ENCODE measurements at regions not wholly inside any gene's neighbourhood (a gene's known extent, or its start where the extent isn't known, plus 50 kb on each side); places are given as distances from the start of the nearest gene placed in this dataset.
"Not testable (repeated sequence)": the region's sequence is repeated elsewhere in the genome, so short reads cannot be mapped to it uniquely, and the experiment has no call there.

DNA sequence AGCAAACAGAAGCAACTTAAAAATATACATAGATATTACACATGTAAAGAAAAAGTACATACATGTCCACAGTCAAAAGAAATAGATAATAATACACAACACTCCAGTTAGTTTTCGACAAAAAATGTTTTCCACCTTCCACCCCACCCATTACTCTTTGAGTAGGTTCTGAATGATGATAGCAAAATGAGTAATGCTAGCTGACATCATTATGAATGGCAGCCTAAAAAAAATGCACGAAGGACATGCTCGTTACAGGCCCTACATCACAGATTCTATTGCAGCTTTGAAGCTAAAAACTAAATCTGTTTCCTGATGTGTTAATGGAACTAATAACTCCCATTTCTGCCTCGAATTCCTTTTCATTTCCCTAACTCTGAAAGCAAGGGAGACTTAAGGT is 578.7 kb upstream of the NETO1 start:
- no peak for DNase-seq (ENCODE audit: low read depth)

DNA sequence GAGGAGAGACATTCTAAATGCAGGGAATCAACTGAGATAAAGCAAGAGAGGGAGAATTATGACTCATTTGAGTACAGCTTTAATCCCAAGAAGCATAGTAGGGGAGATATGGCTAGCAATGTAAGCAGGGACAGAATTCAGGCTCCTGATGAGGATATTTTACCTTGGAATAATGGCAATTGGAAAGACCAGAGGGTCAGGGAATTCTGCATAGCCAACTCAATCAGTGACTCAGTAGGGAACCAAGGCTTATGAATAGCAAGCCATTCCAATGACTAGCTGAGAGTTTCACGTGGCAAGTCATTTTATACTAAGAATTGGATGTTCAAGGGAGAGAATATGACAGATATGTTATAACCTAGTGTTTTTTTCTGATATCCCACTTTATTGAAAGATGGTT is 563.8 kb upstream of the NETO1 start:
- no peak for DNase-seq (ENCODE audit: low read depth)

DNA sequence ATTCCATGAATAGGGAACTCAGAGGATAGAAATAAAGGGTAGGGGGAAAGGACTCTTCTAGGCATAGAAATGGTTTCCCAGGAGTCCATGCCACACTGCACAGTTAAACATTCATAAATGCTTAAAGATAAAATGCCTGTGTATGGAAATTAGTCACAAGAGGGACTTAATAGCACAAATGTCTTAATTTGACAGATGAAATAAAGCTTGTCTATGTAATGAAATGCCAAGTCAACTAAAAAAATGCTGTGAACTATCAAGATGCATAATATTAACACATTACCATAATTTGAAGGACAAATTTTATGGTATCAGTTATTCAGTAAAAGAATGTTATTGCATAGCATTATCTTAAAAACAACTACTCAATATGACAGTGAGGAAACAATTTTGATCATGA is 553.2 kb upstream of the NETO1 start:
- DNase-seq (ENCODE audit: low read depth): no peak

DNA sequence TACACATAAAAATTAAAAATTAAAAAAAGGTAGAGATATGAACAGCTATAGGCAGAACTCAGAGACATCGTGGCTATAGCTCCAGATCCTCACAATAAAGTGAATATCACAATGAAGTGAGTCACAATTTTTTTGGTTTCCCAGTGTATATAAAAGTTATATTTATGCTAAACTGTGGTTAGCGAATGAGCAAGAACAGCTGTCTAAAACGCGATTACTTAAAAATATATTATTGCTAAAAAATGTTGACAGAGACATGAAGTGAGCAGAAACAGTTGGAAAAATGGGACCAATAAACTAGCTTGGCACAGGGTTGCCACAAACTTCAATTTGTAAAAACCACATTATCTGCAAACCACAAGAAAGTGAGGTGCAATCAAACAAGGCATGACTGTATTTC is 551.7 kb upstream of the NETO1 start:
- no peak for DNase-seq (ENCODE audit: low read depth)

DNA sequence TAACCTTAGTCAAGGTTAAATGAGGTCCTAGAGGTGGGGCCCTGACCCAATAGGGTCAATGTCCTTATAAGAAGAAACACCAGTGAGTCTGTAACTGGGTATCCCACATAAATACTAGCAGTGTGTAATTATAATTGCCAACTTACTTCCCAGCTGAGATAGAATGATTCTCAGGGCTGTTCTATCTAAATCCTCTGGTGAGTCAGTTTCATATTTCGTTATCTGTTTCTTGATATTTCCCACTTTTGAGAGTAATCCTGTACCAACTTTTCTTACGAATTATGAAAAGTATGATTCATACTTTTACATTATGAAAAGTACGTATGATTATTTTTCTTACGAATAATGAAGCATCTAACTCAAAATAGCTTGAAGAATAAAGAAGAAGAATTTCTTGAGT is 546.8 kb upstream of the NETO1 start:
- DNase-seq (ENCODE audit: low read depth): no peak

DNA sequence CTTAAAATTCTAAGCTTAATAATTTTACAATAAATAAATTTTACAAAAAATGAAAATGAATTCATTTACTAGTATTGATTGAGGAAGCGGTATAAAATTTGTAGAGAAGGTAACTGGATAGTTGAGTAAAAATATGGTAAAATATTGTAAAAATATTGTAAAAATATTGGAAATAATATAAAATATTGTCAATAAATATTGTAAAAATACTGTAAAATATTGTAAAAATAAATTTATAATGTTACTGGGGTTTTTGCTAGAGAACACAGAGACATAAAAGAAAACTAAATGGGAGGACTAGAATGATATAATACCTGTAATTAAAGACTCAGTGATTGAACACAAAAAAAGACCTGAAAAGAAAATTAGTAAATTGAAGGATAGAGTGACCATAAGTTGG is 546.3 kb upstream of the NETO1 start:
- no peak for DNase-seq (ENCODE audit: low read depth)

DNA sequence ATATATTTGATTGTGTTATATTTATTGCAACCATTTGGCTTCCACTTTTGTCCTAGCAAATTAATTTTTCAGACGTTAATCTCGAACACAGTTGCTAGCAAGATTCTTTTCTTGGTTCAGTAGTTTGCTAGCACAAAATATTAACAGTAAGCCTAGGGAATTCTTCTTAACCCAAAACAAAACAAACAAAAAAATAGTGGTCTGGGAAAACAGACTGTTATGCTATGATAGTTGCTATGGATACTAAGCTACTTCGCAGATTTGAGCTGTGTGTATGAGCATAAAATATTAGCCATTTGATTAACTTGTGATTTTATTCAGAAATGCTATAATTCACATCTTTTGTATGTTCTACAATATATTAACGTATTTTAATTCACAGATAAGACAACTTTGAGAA is 541.5 kb upstream of the NETO1 start:
- no peak for DNase-seq (ENCODE audit: low read depth)

DNA sequence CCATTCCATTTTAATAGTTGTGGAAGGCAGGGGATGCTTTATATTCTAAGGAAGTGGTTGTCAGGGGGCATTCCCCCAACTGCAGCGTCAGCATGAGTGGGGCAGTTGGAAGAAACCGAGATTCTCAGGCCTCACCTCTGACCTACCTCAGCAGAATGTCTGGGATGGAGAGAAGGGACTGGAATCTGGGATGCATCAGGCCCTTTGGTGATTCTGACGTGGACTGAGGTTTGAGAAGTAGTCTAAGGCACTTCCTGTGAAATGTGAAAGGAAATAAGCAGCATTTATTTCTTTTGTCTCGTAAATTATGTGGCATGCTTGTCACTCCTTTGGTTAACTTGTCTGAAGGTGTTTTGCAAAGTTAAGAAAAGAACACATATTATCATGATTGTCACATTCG is 540.7 kb upstream of the NETO1 start:
- DNase-seq (ENCODE audit: low read depth): no peak

DNA sequence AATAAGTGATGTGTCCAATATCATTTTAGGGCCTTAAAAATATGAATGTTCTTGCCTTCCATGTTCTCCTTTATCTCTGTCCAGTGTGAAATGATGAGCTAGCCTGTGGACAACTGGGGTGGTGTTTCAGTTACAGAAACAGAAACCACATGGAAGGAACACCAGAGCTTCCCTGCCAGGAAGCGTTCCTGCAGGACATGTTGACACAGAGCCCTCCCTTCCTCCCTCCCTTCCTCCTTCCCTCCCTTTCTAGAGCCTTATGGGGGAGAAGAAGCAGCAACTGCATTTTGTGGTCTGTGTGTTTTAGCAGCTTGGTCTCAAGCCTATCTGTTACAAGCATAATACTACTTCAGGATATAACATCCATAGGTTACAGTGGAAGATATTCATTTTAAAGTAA is 539.7 kb upstream of the NETO1 start:
- DNase-seq (ENCODE audit: low read depth): no peak

DNA sequence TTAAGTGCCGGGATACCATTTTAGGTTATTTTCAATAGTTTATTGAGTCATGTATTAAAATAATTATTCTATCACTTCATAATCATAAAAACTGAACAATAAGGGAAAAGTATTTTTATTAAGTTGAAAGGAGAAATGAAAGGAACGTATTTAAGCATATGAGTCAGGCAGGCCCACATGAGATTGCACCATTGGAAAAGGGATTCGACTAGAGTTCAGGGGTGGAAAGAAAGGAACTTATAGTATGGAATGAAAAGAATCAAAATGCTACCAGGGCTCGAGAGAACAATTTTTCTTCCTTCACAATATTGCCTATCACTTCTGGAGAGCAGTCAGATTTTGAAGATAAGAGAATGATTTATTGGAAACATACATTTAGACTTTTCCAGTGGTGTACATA is 516.5 kb upstream of the NETO1 start:
- no peak for DNase-seq (ENCODE audit: low read depth)

DNA sequence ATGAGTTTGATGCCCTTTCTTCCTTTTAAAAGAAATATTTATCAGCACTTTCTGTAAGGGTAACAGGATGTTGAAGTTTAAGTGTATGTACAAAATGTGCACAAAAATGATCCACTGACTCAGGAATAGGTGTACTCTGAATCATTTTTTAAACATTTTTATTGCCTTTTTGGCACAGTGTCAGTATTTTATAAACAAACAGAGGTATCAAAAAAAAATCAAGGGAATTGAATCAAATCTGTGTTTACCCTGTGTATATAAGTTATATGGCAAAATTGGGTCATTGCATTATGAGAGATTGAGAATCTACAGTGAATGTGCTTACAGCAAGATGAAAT is 513.9 kb upstream of the NETO1 start:
- DNase-seq (ENCODE audit: low read depth): no peak

DNA sequence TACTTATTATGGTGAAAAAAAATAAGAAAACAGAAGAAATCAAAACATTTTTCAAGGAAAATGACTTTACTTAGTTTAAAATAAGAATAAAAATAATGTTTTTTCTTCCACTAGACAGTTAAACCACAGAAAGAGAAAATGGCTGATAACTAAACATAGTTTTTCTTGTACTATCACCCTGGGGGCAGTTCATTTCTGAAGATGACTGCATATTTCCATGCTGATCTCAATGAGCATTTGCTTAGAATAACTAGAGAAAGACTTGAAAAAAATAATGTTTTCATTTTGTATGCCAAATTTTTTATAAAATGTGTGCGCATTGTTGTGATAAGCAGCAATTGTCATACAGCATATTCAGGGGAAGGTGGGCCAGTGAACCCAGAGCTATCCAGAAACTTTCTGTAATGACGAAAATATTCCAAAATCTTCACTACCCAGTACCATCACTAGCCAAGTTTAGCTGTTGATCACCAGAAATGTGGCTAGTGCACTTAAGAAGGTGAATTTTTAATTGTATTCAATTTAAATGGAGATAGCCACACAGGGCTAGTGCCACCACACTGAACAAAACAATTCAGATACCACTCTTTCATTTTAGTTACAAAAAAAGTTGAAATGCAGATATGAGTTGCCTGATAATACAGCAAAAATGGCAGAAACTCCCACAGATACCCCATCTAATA is 513.4 kb upstream of the NETO1 start:
- no peak for DNase-seq (ENCODE audit: low read depth)

DNA sequence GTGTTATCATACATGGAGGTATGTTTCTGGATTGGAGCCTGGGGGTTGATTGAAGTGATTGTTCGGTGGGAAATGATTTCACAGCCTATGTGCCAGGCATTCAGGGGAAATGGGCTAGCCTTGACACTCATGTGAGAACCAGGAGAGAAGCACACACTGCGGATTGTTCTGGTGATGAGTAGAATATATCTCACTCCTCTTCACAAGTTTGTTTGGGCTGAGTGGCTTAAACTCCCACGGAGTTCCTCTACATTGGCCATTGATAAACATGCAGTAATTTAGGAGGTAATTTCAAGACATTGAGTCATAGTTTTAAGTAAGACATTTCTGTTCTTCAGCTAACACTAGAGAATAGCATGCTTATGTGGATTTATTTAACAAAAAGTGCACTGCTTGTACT is 498.9 kb upstream of the NETO1 start:
- DNase-seq (ENCODE audit: low read depth): no peak

DNA sequence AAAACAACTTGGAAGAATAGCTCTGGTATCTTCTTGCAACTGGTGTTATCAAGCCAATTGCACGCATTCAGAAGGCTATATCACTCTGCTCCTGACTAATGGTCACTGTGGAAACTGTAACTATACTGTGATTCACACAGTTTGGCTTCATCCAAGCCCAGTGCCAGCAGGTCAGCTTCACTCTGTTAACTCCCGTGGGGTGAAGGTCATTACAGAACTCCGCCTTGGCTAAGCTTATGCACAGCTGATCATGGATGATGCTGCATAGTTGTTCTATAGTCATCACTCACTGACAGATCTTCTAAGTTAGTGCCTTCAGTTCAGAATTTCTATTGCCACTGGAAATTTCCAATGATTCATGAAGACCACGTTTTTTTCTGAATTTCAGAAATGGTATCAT is 497.2 kb upstream of the NETO1 start:
- DNase-seq (ENCODE audit: low read depth): no peak

DNA sequence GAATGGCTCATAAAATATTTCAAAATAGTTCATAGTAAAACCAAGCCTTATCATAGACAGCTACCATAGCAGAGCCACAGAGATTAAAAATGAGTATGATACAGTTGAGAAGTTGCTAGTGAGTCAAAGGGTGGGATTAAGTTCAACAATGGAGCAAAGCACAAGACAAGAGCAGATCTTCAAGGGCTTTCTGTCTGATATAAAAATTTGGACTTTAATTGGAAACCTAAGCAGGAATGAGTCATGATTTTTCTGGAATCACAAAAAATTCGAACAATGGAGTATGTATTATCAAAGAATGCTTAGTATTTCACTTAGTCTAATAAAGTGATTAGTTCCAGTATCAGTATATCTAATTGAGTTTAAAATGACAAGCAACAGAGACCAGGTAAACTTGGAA is 487.3 kb upstream of the NETO1 start:
- DNase-seq (ENCODE audit: low read depth): no peak

DNA sequence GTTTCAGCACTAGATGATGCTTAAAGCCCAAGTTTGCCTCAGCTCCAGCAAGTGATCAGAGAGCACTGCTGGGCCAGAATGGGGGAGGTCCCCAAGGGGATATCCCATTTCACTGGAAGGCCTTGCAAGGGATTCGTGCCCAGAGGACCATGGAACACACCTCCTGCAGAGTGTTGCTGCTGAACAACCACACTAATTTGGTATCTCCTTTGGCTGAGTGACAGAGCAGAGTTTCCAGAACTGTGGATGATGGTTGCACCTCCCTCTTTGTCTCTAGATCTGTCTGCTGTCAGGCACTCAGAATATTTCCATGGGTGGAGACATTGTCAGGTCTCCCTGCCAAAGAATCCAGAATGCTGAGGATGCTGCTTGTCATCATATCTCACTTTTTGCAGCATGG is 484.8 kb upstream of the NETO1 start:
- no peak for DNase-seq (ENCODE audit: low read depth)

DNA sequence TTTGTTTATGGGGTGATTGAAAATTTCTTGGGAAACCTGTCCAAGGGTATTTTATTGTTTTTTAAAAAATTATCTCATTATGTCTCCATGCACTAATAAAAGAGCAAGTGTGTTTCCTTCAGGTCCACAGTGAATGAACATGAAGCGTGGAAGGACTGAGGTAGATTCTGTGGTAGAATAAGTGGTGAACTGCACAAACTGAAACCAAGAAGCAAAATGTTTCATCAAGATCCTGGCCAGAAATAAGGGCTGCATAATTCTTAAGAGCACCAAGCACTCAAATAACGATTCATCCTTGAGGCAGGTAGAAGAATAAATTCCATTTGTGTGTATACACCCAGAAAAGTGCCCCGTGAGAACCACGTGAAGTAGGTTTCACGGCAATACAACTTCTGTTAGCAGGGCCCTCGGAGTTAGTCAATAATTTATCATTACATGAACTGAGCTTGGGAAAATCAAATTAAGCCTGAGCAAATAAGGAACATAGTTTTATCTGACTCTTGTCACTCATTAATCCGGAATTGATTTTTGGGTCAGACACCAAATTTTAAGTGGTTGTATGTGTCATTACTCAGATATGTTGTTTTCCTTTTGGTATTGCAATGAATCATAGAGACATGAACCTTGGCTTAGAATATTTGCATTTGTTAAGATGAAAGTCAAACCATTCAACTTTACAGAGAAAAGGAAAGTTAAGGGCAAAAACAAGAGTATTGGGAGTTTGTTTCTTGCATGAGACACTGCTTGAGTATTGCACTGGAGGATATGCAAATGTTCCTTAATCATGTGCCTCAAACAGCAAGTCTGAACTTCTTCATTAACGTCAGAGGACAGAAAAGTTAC is 472.6 kb upstream of the NETO1 start:
- no peak for DNase-seq (ENCODE audit: low read depth)

DNA sequence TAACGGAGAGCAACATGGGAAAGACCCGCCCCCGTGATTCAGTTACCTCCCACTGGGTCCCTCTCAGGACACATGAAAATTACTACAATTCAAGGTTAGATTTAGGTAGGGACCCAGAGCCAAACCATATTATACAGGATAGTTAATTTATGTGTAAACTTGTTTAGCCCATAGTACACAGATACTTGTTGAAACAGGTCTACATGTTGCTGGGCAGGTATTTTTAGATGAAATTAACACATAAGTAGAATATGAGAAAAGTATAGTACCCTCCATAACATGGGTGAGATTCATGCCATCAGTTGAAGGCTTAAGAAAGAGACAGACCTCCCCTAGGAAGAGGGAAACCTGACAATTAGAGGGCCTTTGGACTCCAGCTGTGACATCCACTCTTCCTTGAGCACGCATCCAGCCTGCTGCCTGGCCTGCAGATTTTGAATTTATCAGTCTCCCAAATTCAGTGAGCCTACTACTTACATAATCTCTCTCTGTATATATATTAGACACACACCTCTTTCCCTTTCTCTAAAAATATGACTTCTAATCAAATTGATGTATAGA is 463.5 kb upstream of the NETO1 start:
- DNase-seq (ENCODE audit: low read depth): no peak

DNA sequence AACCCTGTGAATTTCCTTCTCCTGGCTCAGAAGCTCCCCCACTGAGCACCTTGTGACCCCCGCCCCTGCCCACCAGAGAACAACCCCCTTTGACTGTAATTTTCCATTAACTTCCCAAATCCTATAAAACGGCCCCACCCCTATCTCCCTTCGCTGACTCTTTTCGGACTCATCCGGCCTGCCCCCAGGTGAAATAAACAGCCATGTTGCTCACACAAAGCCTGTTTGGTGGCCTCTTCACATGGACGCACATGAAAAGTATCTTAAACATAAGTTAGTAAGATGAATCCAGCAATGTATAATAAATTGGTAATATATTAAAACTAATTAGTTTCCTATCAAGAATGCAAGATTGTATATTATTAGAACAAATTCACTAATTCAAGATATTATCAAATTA is 462.3 kb upstream of the NETO1 start:
- DNase-seq (ENCODE audit: low read depth): not testable (repeated sequence)

DNA sequence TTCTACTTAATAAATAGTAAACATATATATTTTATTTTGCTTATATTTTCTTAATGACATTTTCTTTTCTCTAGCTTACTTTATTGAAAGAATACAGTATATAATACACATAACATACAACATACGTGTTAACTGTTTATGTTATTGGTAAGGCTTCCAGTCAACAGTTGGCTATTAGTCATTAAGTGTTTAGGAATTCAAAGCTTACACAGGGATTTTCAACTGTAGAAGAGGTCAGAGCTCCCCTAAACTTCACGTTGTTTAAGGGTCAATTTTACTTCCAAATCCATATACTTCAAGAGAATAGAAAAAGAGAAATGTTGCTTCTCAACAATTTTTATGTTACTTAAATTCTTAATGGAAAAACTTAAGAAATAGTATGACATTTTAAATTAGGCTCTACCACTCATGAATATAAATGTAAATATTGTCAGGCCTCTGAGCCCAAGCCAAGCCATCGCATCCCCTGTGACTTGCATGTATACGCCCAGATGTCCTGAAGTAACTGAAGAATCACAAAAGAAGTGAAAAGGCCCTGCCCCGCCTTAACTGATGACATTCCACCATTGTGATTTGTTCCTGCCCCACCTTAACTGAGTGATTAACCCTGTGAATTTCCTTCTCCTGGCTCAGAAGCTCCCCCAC is 456.5 kb upstream of the NETO1 start:
- not testable (repeated sequence) for DNase-seq (ENCODE audit: low read depth)

DNA sequence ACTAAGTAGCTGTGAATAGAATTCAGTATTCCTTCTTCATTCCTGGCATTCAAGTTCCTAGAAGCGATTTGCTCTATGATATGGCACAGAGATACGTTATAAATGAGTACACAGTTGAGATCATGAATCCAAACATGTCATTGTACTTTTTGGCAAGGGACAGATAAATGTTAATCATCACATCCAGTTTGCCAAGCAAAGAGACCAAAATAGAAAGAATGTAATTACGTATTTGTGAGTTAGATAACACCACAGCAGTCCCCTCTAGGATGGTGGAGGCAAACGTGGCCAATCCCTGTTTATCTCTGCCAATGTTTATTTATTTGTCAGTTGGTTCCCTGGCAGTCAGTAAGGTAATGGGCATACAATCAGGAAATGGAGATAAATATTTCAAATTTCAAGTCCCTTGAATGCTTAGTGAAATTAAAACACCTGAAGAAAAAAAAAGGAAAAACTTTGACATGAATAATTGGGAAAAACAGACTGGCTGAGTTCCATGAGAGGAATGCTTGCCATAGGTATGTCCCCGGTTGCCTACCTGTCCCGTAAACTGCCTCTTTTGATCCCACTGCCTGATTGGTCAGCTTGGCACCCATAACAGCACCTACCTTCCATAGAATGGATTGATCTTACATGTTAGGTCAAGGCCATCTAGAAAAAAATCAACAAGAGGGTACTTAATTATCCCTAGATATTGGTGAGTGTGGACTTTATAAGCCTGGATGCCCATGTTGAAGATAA is 451.1 kb upstream of the NETO1 start:
- no peak for DNase-seq (ENCODE audit: low read depth)

DNA sequence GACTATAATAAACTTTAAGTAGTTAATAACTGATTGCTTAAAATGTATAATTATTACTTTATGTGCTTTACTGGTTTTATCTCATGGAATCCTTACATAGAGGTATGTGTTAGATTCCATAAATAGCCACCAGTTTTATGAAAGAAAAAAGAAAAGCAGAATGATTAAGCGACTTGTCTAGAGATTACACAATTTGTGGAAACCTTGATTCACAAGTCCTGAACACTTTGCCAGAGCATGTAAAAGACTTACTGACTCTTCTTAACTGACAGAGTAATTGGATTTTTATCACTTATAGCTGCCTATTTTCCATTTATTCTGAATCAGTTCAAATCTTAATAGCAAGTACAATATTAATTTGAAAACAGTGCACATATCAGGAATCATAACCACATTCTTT is 448.7 kb upstream of the NETO1 start:
- DNase-seq (ENCODE audit: low read depth): no peak
